IPS DF 19.7 (cell line): ENCODE measurements at regions not wholly inside any gene's neighbourhood (a gene's known extent, or its start where the extent isn't known, plus 50 kb on each side); places are given as distances from the start of the nearest gene placed in this dataset.

ENCODE experiments used
- DNase-seq: peaks from one replicate; pipeline ENCODE4 v3.0.0-alpha.2; 2013; ENCODE audit warnings: low read depth, low spot score

DNA sequence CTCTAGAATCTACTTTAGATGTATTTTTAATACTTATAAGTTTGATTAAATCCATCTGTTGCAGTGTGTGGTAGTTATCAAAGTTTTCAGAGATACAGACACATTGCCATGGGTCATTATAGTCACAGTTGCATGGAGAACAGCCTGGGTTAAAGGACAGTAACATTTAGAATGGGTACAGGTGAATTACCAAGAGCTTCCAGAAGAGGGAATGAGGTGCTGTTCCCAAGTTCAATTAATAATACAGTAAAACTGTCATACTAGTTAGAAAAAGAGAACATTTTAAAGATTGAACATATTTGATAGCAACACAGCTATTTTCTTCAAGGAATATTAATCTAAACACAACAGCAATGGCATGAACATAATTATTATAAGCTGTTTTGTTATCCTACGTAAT lies 322.6 kb upstream of the SLC10A2 start:
- no peak for DNase-seq

DNA sequence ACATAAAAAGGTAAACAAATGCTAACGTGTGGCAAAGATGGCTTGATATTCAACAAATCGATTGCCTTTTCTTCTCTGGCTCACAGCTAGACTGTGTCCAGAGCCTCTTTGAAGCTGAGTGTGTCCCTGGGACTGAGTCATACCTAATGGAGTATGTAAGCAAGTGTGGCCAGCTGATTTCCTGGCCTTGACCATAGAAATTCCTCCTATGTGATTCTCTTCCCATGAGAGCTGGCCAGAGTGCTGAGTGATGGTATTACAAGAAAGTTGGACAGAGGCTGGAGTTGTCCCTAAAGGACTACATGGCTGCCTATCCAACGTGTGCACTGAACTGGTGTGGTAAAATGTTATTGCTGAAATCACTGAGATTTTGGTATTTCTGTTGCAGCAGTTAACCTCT lies 320.1 kb upstream of the SLC10A2 start:
- DNase-seq, result no peak

DNA sequence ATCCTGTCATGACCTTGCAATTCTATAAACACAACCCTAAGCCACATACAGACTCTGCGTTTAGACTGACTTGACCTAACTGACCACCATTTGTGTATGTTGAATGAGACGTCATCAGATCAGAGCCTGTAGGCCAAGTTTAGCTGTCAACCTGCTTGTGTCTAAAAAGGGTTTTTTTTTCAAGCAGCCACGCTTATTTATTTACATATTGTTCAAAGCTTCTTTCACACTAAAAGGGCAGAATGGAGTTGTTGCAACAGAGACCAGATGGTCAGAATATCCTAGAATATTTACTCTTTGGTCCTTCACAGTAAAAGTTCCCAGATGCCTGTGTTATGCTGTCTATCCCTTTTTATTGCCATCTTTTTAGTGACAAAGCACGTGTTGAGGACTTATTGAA lies 307.7 kb upstream of the SLC10A2 start:
- no peak for DNase-seq

DNA sequence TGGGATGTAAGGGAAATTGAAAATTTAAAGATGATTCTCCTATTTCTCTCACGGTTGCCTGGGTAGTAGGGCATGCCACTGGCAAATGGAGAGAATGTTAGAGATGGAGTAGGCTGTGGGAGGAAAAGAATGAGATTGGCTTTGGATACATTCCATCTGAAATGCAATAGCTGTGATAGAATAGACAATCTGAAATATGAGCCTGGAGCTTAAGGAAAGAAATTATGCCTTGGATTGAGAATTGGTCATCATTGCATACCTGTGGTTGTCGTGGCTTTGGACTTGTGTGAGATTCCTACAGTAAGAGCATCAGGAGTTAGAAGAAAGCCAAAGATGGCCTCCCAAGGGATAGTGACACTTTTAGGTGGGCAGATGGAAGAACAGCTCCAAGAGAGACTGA lies 305.1 kb upstream of the SLC10A2 start:
- no peak for DNase-seq

DNA sequence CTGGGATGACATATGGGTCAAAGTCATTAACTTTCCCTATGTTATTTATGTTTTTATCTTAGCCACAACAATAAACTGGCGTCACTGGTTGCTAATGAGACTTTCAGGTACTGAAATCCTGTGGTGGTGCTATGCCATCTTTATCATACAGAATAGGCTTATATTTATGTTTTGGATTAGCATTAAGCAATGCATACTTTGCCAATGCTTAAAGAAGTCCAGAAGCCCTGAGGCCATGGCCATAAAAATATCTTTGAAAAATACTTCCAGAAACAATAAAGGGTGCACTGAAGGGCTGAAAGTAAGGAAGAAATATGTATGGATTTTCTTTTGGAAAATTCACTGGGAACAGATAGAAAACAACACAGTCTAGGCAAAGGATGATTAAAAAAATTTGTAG lies 304.6 kb upstream of the SLC10A2 start:
- no peak for DNase-seq

DNA sequence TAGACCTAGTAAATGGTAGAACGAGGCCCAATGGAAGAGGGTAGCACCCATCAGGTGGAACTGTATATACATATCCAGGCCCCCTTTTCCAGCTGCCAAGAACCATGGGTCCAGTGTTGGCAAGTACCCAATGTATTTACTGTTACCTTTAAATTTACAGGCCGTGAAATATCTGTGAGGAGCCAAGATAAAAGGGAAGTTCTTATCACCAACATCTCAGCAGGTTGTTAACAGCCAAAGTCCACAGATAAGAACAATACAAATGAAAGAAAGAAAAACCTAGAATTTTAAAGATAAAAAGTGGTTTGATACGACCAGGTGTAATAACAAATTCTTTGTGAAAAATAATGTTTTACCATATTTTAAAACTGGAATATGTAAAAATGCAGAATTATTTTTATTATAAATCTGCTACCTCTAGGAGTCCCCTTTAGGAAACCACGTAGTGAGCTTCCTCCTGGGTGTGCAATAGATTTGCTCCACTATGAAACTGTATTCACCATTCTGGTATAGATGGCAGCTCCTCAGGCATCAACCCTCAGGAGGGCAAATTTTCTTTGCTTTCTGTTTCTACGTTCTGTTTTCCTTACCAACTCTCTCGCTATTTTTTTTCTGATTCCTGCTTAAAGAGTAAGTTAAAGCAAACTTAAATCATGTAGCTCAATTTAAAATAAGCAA lies 292.2 kb upstream of the SLC10A2 start:
- no peak for DNase-seq

DNA sequence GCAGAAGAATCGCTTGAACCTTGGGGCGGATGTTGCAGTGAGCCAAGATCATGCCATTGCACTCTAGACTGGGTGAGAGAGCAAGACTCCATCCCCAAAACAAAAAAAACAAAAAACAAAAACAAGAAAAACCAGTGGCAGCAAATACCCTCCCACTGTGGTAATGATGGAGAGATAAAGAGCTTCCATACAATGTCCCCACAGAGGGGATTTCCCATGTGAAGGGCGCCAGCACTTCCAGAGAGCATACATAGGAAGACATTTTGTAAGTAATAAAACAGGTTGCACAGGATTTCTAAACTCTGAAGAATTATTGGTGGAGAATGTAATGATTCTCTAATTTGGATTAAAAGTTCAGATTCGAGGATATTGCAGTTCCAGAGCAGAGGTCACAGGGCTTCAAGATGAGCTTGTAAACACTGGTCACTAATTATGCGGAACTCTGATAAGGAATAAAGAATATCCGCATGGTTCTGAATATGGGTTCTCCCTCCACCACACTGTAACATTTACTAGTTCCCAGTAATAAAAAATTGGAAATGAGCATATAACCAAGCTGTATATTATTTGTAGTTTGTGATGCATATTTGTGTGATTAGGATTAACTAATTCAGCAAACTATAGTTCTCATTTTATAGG lies 290.1 kb upstream of the SLC10A2 start:
- DNase-seq, result no peak

DNA sequence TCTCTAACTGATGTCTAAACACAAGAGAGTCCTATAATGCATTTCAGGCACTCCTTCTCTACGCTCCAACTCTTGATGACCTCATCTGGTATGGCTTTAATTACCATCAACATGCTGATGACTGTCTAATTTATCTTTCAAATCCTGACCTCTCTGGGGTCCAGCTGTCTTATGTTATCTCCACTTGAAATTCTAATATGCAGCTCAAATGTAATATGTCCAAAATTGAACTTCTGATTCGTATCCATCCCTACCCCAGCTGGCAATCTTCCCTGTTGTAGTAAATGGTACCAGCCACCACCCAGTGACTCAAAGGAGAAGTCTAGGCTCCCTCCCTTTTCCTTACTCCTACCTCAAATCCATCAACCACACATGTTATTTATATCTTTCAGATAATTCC lies 288.0 kb upstream of the SLC10A2 start:
- DNase-seq, result no peak

DNA sequence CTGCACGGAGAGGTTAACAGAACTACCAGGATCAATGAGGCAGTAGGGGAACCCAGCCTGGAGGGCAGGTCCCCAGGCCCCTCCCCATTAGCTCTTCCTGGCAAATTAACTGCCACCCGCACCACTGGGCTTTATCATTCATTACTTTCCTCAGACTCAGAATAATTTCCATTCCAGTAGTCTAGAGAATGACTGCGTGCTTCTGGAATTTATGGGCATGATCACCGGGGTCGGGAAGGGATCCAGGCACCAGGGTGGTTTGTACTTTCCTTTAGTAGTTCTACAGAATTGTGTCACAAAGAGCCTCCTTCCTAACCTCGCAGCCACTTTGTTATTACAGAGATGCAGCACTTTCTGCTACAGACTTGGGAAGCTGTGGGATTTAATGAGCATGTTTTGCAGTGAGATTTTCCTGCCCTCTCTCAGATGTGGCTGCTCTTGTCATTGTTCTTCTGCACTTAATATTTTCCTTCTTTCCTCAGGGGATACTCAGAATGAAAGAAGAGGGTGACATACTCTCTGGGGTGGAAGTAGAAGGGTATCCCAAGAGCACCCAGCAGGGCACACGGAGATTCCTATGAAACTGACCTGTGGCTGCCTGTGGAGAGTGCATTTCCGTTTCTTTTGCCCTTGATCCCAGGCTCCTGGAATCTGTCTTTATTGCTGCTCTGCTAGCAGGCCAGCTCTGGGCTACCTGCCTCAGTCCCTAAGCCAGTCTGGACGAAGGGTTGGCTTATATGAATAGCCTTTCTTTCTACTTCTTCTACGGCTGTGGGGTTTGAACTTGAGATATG lies 285.0 kb upstream of the SLC10A2 start:
- no peak for DNase-seq

DNA sequence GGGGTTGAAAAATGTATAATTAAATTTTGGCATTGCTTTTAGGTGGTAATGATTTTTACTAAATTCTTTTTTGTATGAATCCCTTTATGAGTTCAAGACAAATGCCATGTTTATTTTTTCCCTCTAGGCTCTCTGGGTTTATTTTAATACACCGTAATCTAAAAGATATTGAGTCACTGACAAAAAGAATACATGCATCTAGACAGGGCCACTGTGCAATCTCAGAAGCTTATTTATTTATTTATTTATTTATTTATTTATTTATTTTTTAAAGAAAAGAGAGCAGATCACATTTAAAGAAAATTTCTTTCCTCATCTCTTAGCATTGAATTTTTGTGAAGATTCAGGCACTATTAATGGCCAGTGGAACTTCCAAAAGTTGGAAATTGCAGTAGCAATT lies 283.9 kb upstream of the SLC10A2 start:
- no peak for DNase-seq

DNA sequence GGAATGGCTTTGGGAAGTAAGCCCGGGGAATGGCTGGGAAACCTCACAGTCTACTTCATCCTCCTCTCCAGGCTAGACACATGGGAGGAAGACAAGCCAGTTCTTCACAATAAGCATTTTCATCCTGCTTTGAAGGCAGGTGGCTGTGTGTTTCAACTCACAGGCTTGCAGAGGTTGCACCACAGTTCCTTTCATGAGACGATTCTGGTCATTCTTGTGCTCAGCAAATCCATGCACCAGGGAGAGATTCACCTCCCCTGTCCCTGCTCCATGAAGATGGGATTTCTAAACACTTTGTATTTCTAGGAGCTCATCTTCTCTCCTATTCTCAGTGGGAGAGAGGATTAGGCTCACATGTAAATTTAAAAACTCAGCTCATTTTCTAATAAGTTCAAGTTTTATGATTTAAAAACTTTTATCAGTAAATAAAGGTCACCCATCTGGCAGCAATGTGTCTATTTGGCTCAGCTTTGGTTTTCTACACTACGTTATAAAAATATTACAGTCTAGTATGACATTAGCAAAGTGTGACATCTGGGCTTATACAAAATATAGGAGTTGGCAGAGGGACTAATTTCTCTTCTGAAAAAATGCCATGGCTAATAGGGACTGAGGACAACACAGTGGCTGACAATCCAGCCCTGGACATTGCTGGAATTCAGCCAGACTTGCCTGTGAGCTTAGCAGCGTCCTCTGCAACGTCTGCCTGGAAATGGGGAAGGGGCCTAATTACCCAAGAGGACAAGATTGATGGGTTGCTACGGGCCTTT lies 283.2 kb upstream of the SLC10A2 start:
- DNase-seq, result no peak

DNA sequence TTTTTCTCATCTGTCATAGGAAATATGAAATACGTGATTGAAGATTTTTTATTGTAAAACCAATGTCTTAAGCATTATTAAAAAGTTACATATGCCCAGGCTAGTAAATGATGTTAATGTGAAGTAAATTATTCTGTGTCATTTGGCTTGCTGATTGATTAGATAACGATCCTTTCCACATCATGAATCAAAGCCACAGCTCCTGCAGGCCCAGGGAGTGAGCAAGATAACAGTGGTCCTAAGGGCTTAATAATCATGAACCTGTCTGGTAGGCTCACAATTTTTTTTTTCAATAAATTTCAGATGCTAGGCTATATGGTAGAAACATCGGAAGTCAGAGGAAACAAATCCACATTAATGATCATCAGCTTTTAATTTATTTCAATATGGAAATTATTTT lies 269.0 kb upstream of the SLC10A2 start:
- DNase-seq, result no peak

DNA sequence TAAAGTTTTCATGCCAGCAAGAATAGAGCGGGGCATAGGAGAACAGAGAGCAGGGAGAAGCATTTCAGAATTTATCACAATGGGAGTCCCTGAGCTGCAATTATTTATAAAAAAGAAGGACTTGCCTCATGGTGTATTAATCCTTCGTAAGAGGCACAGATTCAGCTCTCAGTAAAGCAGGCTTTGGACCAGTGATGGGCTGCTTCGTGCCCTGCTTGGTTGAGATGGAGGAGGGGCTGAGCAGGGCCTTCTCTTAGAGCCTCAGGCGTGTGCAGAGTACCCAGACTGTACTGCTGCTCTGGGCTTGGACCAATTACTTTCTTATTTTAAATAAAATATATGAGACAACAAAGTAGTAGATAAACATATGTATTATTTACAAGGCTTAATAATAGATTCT lies 265.7 kb upstream of the SLC10A2 start:
- DNase-seq, result no peak

DNA sequence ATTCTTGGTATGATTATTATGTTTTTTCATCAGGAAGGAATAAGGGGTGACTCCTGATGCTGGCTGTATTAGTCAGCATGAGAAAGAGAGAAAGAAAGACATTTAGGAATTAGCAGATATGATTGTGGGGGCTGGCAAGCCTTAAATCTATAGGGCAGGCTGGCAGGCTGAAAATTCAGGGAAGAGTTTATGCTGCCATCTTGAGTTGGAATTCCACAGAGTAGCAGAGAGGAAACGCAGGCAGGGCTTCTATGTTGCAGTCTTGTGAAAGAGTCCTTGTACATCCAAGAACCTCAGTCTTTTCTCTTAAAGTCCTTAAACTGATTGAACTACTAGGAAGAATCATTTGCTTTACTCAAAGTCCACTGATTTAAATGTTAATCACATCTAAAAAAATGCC lies 262.7 kb upstream of the SLC10A2 start:
- no peak for DNase-seq

DNA sequence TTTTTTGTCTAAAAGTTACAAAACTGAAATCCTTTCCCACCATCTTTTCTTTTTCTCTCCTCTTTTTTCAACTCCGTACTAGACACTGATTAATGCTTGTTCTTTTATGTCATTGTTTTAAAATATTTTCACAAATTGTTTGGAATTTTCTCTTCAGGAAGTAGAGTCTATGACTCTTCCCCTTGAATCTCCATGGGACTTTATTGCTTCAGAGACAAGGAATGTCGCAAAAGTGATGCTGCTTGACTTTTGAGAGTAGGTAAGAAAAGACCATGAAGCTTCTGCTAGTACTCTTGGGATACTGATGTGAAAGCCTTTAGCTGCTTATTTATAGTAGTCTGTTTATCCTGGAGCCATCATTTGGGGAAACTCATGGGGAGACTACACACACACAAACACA lies 260.1 kb upstream of the SLC10A2 start:
- DNase-seq, result no peak

DNA sequence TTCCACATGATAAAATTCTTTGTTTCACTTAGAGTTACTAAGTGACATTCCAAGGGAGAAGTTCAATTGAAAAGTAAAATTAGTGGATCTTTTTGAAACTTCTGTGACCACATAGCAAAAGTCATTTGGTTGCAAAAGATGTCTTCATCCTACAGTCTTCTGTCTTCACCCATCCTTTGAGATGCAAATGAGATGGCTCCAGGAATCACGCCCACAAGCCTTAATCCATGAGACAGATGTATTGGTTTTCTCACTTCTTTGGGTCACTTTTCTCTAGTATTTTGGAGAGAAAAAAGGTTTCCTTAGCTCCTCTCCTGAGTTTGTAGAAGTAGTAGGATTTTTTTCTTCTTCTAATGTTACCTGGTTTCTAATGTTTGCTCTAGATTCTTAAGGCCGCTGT lies 259.5 kb upstream of the SLC10A2 start:
- peak; percentile 7 for DNase-seq

DNA sequence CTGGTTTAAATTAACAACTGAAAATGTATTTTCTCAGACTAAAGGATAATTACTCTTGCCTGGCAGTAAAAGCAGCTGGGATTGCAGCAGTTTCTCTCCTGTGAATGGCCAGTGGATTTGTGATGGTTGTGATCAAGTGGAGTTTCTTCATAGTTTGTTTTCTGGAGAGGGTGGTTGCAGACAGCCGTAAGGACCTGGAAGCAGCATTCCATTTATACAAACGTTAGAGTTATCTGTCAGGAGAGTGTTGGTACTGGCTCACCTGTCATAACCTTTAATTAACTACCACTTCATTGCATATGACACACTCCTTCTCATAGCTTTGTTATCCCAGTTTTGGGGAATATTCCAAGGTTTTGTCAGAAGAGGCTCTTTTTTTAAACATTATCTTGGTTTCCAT lies 258.4 kb upstream of the SLC10A2 start:
- no peak for DNase-seq

DNA sequence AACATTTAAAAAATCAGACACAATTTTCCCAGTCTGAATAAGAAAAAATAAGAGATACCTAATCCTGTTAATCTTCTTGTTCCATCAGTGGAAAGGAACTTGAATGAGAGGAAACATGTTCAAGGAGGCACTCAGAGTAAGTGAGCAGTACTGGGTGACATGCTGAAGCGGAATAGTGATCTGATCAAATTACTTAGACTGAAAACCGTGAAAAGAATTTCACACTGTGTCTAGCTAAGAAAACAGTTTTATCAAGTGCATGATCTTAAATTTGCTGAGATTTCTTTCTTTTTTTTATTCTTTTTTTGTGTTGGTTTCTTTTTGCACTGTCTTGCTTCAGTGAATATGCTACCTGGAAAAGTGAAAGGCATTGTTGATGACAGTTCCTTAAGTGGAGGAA lies 249.5 kb upstream of the SLC10A2 start:
- DNase-seq, result no peak

DNA sequence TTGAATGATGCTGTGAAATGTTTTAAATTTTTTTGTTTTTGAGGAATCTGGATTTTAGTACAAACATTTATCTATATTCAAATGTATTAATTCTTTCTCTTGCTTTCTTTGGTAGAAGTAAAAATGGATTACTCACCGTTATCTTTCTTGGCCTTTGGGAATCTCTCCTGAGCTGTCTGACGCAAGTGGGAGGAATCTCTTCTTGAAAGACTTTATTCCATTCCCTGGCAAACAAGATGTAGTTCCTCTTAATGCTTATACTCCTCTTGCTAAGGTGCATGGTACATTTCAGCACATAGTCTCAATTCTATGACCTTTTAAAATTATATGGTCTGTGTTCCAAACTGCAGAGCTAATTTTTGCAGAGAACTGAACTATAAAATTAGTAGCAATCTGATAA lies 246.2 kb upstream of the SLC10A2 start:
- no peak for DNase-seq

DNA sequence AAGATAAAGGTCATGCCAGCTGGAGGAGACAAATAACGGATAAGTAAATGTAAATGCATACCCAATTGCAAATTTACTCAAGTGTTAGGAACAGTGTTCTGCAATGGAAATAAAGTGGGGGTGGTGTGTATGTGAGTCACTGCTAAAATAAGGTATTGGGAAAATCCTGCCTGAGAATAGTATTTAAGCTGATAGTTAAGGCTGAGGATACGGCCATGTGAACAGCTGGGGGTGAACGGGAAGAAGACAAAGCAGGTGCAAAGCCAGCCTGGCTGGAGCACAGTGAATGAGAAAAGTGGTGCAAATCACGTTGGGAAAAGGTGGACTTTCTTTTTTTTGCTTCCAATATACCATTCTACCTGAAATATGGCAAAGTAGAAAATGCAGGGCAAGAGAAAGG lies 242.4 kb upstream of the SLC10A2 start:
- no peak for DNase-seq

DNA sequence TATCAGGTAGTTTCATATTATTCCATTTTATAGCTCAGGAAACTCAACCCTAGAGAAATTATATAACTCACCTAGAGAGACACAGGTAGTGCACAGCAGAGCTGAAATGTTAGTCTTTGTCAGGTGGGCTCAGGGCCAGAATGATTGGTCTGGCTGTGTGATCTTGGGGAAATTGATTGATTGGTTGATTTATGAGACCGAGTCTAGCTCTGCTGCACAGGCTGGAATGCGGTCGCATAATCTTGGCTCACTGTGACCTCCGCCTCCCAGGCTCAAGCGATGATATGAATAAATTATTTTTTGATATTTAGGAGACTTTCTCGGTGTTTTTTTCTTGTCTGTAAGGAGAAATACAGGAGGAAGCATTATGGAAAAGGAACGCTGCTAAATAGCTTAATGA lies 239.9 kb upstream of the SLC10A2 start:
- DNase-seq, result no peak

DNA sequence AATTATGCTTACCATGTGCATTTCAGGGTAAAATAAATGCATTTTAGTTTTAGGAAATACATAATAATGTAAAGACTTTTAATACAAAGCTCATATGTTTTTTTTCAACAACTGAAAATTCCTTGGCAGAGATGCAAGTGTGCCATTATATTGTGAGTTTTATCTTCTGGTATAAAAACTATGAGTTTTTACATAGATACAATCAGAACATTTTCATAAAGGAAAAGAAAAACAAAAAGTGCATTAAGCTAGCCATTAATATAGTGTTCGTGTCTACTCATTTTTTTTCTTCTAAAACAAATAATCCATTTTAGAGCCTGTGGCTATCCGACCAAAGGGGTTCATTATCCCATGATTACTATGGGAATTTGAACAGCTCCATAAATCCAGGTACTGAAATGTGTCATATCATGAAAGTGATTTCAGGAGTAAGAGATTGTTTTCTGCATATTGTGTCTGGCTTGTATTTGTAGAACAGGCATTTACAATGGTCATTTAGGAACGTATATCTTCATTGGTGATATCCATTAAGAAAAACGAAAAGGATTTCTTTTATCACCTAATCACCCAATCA lies 236.9 kb upstream of the SLC10A2 start:
- DNase-seq, result no peak
